NCI-H2171 treated with DMSO at 0.1 percent for 48 hours (cell line): ENCODE measurements at regions not wholly inside any gene's neighbourhood (a gene's known extent, or its start where the extent isn't known, plus 50 kb on each side); places are given as distances from the start of the nearest gene placed in this dataset.

Experiments
- DNase-seq: peaks from one replicate; lab custom pipeline; 2025; lab: John Stamatoyannopoulos, UW

GRCh38 chr9:16343249-16344237, 526.9 kb downstream of the BNC2 start:
- DNase-seq = no peak

- DNase-seq = no peak
Observed at GRCh38 chr9:16344343-16344742, 526.1 kb downstream of the BNC2 start.

GRCh38 chr9:16345902-16346301, 524.6 kb downstream of the BNC2 start:
- DNase-seq = peak; percentile 26

GRCh38 chr9:16347886-16348285, 522.6 kb downstream of the BNC2 start:
- DNase-seq = no peak

- DNase-seq = no peak
Observed at GRCh38 chr9:16348531-16348930, 521.9 kb downstream of the BNC2 start.

- DNase-seq = no peak
Observed at GRCh38 chr9:16352251-16352650, 518.2 kb downstream of the BNC2 start.

GRCh38 chr9:16352791-16353401, 517.6 kb downstream of the BNC2 start:
- DNase-seq = peak; percentile 1

- DNase-seq = no peak
Observed at GRCh38 chr9:16356196-16356765, 514.2 kb downstream of the BNC2 start.

- no peak for DNase-seq
Observed at GRCh38 chr9:16357828-16358227, 512.6 kb downstream of the BNC2 start.

- DNase-seq = no peak
Observed at GRCh38 chr9:16358751-16359150, 511.7 kb downstream of the BNC2 start.
